K562 (cell line): ENCODE measurements at regions not wholly inside any gene's neighbourhood (a gene's known extent, or its start where the extent isn't known, plus 50 kb on each side); places are given as distances from the start of the nearest gene placed in this dataset.

Experiments
- ATAC-seq: fragments of 200-7000 bp; cut with Tn5 transposase; 3 replicates; pipeline ENCODE4 v1.9.1; 2020; ENCODE audit warnings: moderate library complexity
- BruUV-seq: library from RNA; stranded (reverse); fragments of 400-500 nt; replicated peaks from 2 replicates; lab custom pipeline; 2021; lab: Mats Ljungman, UMichigan
- CTCF ChIA-PET: fragments of 300-600 bp; formaldehyde crosslinking; extraction: SDS; loops from one replicate; lab custom pipeline; 2021; ENCODE audit warnings: low intra/inter-chr PET ratio; lab: Yijun Ruan, JAX
- POLR2A ChIA-PET: fragments of 300-600, 350-650 bp; sonication (Branson Sonifier 250); formaldehyde crosslinking; extraction: SDS; loops from one replicate; lab custom pipeline; 2021; ENCODE audit warnings: antibody characterized with exemption, inconsistent platforms; lab: Yijun Ruan, JAX
- DNase-seq, 4 experiments: peaks; one replicate each; pipeline versions ENCODE4 v3.0.0 to v3.0.0-alpha.2; 2011 to 2018; ENCODE audit warnings: low spot score in 3 of 4, mixed read lengths in 3 of 4; ENCODE audit errors: extremely low read depth in 1 of 4
- FAIRE-seq: peaks from 2 replicates; lab custom pipeline; 2011; peaks lifted over from hg19 to GRCh38; lab: Jason Lieb, UNC
- H2AFZ ChIP-seq: 2 replicates; pipeline ENCODE4 v1.6.0; 2011; ENCODE audit warnings: low read depth, low read length, control low read depth, inconsistent platforms
- H3K27ac ChIP-seq: fragments of 200-600 bp; 3 replicates; pipeline ENCODE4 v1.8.0; 2011; ENCODE audit warnings: low read depth, mild to moderate bottlenecking, control low read depth, inconsistent platforms, low read length, moderate library complexity, mixed read lengths; ENCODE audit errors: extremely low read depth
- H3K27me3 ChIP-seq, 2 experiments: fragments of 300-600 bp in 1 of 2; 2 replicates in 1 of 2; 3 replicates in 1 of 2; pipeline versions ENCODE4 v1.6.0 to v1.8.0; 2011; ENCODE audit warnings: inconsistent platforms in 2 of 2, low read length in 2 of 2, mild to moderate bottlenecking in 1 of 2, mixed read lengths in 1 of 2, moderate library complexity in 1 of 2; ENCODE audit not compliant: control insufficient read depth in 2 of 2, insufficient read depth in 2 of 2
- H3K36me3 ChIP-seq: fragments of 300-600 bp; 3 replicates; pipeline ENCODE4 v1.8.0; 2011; ENCODE audit warnings: mild to moderate bottlenecking, low read length, inconsistent platforms; ENCODE audit not compliant: control insufficient read depth, insufficient read depth
- H3K4me1 ChIP-seq, 2 experiments: fragments of 200-600 bp in 1 of 2; replicated peaks in 1 of 2; 2 replicates in 1 of 2; 3 replicates in 1 of 2; pipeline versions ENCODE4 v1.5.1 to v1.8.0; 2011; ENCODE audit warnings: inconsistent platforms in 2 of 2, low read length in 2 of 2, mild to moderate bottlenecking in 1 of 2, mixed read lengths in 1 of 2, moderate library complexity in 1 of 2; ENCODE audit not compliant: control insufficient read depth in 2 of 2, insufficient read depth in 2 of 2
- H3K4me2 ChIP-seq: 2 replicates; pipeline ENCODE4 v1.6.1; 2011; ENCODE audit warnings: low read length, control low read depth, inconsistent platforms, mixed read lengths; ENCODE audit not compliant: insufficient read depth
- H3K4me3 ChIP-seq: fragments of 200-600 bp; sonication (generic), shearing (Covaris generic); 2 replicates; pipeline ENCODE4 v1.5.1; 2016; ENCODE audit warnings: control low read depth, inconsistent platforms
- H3K79me2 ChIP-seq: fragments of 200-600 bp; 3 replicates; pipeline ENCODE4 v1.8.0; 2011; ENCODE audit warnings: low read length, inconsistent platforms; ENCODE audit not compliant: control insufficient read depth, insufficient read depth
- H3K9ac ChIP-seq, 2 experiments: 2 replicates each; pipeline versions ENCODE4 v1.6.0 to v1.6.1; 2011; ENCODE audit warnings: low read depth in 2 of 2, low read length in 2 of 2, control low read depth in 1 of 2, inconsistent platforms in 1 of 2, mild to moderate bottlenecking in 1 of 2, mixed read lengths in 1 of 2; ENCODE audit not compliant: insufficient read depth in 1 of 2
- H3K9me1 ChIP-seq: one replicate; pipeline ENCODE4 v1.6.0; 2011; ENCODE audit warnings: inconsistent platforms, mild to moderate bottlenecking, low read length, moderate library complexity; ENCODE audit not compliant: control insufficient read depth, insufficient read depth
- H3K9me3 ChIP-seq: replicated peaks from 2 replicates; pipeline ENCODE4 v1.5.1; 2011; ENCODE audit warnings: low read depth, low read length, inconsistent platforms; ENCODE audit not compliant: control insufficient read depth, insufficient read depth
- H4K20me1 ChIP-seq: replicated peaks from 2 replicates; pipeline ENCODE4 v1.6.1; 2011; ENCODE audit warnings: low read length, inconsistent platforms, mixed read lengths; ENCODE audit not compliant: control insufficient read depth, insufficient read depth
- CCAR2 ChIP-seq: fragments of 200-400 bp; formaldehyde crosslinking; IDR thresholded peaks from 2 replicates; pipeline ENCODE4 v1.6.1; 2017; ENCODE audit warnings: mild to moderate bottlenecking, low read depth, low read length
- ESRRB ChIP-seq: fragments of 250-450 bp; sonication (Bioruptor Pico); IDR thresholded peaks from 2 replicates; pipeline ENCODE4 v1.5.0; 2020; ENCODE audit warnings: mild to moderate bottlenecking, moderate library complexity, borderline replicate concordance
- HNRNPL ChIP-seq: fragments of 200-400 bp; formaldehyde crosslinking; IDR thresholded peaks from 2 replicates; pipeline ENCODE4 v1.6.1; 2017; ENCODE audit warnings: low read depth, mild to moderate bottlenecking, low read length
- NCOA4 ChIP-seq: fragments of 450-650 bp; IDR thresholded peaks from 2 replicates; pipeline ENCODE4 v1.6.1; 2018; ENCODE audit warnings: mild to moderate bottlenecking; ENCODE audit not compliant: partially characterized antibody
- ZEB2 ChIP-seq: fragments of 450-650 bp; IDR thresholded peaks from 2 replicates; pipeline ENCODE4 v1.6.1; 2016
- WGBS: fragments of 100-300 bp; shearing (Covaris generic); methylation state at CpG from one replicate; pipeline ENCODE4 v1.1.6; 2016; ENCODE audit warnings: low coverage, mixed read lengths; ENCODE audit not compliant: insufficient coverage; ENCODE audit errors: missing lambda C conversion rate; 5-methylcytosine and 5-hydroxymethylcytosine counted together
- in situ Hi-C: fragments of 300-500 bp; cut with MboI; formaldehyde crosslinking; loops from 4 replicates; pipeline ENCODE4 v1.15.0; 2018; ENCODE audit warnings: inconsistent platforms, mixed read lengths
- intact Hi-C: fragments of 100-400 bp; cut with micrococcal nuclease; formaldehyde crosslinking; loops from 2 replicates; pipeline ENCODE4 v1.14.2; 2022
- TF ChIP-seq, protein P1 (sequence below): fragments of 250-450 bp; sonication (Bioruptor Pico); IDR thresholded peaks from 2 replicates; pipeline ENCODE4 v1.9.0; 2021; ENCODE audit warnings: mild to moderate bottlenecking, inconsistent platforms

DNA sequence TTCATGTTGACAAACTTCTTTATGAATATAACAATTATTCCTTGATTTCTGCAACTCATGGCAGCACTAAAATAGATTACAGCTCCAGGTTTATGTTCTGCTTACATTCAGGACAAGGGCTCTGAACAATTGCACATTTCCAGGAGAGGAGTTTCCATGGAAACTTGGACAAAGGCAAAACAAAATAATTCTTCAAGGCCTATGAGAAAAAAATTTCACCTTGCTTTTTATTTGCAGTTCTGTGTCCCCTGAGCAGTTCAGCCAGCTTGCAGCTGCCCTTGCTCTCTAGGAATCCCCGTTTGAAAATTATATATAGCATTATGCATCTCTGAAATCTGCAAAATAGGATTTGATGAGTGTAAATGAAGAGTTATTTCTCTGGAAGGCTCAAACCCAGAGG, 71.7 kb downstream of the ARL4A start:
- H2AFZ ChIP-seq, result no peak overlapping the region
- H3K9me1 ChIP-seq, result no peaks in the 10 kb centered on the region
- ATAC-seq (no peak), FAIRE-seq (no peak), DNase-seq (no peak)
- ChIA-PET CTCF (no interaction called here), POLR2A (no interaction called here)
- TF ChIP-seq CCAR2, result no peak
- H3K79me2 ChIP-seq, result no peaks in the 10 kb centered on the region
- BruUV-seq, result no TSS peak
- H3K27ac ChIP-seq, result no peak overlapping the region
- WGBS, result 0% methylated on average over 1 of the region's 1 CpG
- in situ Hi-C loops, result no loop called here
- no peaks in the 10 kb centered on the region for H3K36me3 ChIP-seq
- no peak overlapping the region for H3K9ac ChIP-seq
- intact Hi-C loops, result no loop called here
- H3K4me2 ChIP-seq, result no peak overlapping the region
- H4K20me1 ChIP-seq, result no peaks in the 10 kb centered on the region
- no peaks in the 10 kb centered on the region for H3K27me3 ChIP-seq
- H3K4me3 ChIP-seq, result no peak overlapping the region
- no peaks in the 10 kb centered on the region for H3K4me1 ChIP-seq
- H3K9me3 ChIP-seq, result no peaks in the 10 kb centered on the region

DNA sequence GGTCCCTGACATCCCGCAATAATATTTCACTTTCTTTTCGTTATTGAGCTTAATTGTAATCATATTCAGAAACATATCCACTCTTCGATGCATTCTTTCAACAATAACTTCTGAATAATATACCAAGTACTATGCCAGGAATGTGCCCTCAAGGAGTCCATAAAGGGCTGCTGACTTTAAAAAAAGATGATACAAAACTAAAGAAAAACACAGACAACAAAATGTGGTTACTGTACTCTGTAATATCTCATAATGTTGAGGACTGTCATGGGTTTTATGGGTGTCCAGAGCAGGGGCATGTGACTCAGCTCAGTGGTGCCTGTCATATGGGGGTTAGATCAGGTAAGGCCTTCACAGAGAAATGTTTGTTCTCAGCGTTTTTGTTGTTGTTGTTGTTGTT, 73.7 kb downstream of the ARL4A start:
- in situ Hi-C loops, result no loop called here
- TF ChIP-seq ZEB2, result no peak
- TF ChIP-seq ESRRB, result no peak
- TF ChIP-seq, protein P1, sequence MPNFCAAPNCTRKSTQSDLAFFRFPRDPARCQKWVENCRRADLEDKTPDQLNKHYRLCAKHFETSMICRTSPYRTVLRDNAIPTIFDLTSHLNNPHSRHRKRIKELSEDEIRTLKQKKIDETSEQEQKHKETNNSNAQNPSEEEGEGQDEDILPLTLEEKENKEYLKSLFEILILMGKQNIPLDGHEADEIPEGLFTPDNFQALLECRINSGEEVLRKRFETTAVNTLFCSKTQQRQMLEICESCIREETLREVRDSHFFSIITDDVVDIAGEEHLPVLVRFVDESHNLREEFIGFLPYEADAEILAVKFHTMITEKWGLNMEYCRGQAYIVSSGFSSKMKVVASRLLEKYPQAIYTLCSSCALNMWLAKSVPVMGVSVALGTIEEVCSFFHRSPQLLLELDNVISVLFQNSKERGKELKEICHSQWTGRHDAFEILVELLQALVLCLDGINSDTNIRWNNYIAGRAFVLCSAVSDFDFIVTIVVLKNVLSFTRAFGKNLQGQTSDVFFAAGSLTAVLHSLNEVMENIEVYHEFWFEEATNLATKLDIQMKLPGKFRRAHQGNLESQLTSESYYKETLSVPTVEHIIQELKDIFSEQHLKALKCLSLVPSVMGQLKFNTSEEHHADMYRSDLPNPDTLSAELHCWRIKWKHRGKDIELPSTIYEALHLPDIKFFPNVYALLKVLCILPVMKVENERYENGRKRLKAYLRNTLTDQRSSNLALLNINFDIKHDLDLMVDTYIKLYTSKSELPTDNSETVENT (CRISPR knock-in tag), result no peak
- TF ChIP-seq HNRNPL, result no peak
- no peak for TF ChIP-seq NCOA4
- TF ChIP-seq, all 486 proteins: peak for 0
- Histone ChIP-seq H3K4me2 (no peak overlapping the region), H3K36me3 (no peaks in the 10 kb centered on the region), H3K9me3 (no peaks in the 10 kb centered on the region), H3K27ac (no peak overlapping the region), H3K27me3 (no peaks in the 10 kb centered on the region), H3K4me1 (no peaks in the 10 kb centered on the region; a peak in 1 of 5 replicates), H4K20me1 (no peaks in the 10 kb centered on the region), H3K79me2 (no peaks in the 10 kb centered on the region), H3K9me1 (no peaks in the 10 kb centered on the region), H2AFZ (no peak overlapping the region), H3K4me3 (no peak overlapping the region), H3K9ac (no peak overlapping the region)
- BruUV-seq, result no TSS peak
- ChIA-PET POLR2A (no interaction called here), CTCF (no interaction called here)
- FAIRE-seq (no peak), DNase-seq (no peak), ATAC-seq (no peak)
- intact Hi-C loops, result no loop called here
- WGBS, result 65% methylated on average over 4 of the region's 4 CpGs
